ENCODE measurements at regions not wholly inside any gene's neighbourhood (a gene's known extent, or its start where the extent isn't known, plus 50 kb on each side); places are given as distances from the start of the nearest gene placed in this dataset.

DNA sequence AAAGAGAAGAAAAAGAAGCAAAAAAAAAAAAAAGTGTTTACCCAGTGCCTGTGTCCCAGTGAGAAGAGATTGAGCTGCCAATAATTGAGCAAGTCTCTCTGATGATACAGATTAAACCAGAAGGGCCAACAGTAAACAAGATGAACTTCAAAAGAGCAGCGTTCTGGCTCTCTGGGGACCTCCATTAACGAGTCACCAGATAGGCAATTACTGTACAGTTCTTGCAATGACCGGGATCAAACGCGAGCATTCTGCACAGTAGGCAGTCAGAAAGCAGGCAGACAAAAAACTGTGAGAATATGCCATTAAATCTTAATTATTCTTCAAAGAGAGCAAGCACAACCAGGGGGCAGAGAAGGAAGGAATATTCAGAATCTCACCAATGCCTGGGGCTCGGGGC lies 626.1 kb downstream of the TMEM114 start:
- no peaks in the 10 kb centered on the region for H3K4me1 ChIP-seq (replicated peaks in 1 of 4; ENCODE audit: control insufficient read depth in 3 of 4, insufficient read depth in 4 of 4, low read length in 3 of 4)
- no peak for FAIRE-seq
- TF ChIP-seq GABPA (IDR thresholded peaks at IDR 0.05; ENCODE audit: borderline replicate concordance, insufficient read depth, low read length): no peak
- TF ChIP-seq, protein P1, sequence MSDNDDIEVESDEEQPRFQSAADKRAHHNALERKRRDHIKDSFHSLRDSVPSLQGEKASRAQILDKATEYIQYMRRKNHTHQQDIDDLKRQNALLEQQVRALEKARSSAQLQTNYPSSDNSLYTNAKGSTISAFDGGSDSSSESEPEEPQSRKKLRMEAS (IDR thresholded peaks at IDR 0.05): no peak
- TF ChIP-seq, protein P2, sequence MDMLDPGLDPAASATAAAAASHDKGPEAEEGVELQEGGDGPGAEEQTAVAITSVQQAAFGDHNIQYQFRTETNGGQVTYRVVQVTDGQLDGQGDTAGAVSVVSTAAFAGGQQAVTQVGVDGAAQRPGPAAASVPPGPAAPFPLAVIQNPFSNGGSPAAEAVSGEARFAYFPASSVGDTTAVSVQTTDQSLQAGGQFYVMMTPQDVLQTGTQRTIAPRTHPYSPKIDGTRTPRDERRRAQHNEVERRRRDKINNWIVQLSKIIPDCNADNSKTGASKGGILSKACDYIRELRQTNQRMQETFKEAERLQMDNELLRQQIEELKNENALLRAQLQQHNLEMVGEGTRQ (IDR thresholded peaks at IDR 0.05; ENCODE audit: low read length): no peak
- no peak for TF ChIP-seq NANOG (IDR thresholded peaks at IDR 0.05; ENCODE audit: insufficient read depth, low read depth, low read length, poor library complexity, severe bottlenecking)
- TF ChIP-seq SIRT6 (IDR thresholded peaks at IDR 0.05; ENCODE audit: low read length): no peak
- no peak for TF ChIP-seq JUND (IDR thresholded peaks at IDR 0.05; ENCODE audit: low read length)
- no peak for TF ChIP-seq NRF1 (IDR thresholded peaks at IDR 0.05; ENCODE audit: low read depth, low read length)
- TF ChIP-seq SRF (IDR thresholded peaks at IDR 0.05; ENCODE audit: low read depth, low read length): no peak
- no peak for TF ChIP-seq TAF7 (optimal IDR thresholded peaks at IDR 0.05; ENCODE audit: borderline replicate concordance, low read depth, low read length)
- no peak for TF ChIP-seq RXRA (IDR thresholded peaks at IDR 0.05; ENCODE audit: insufficient read depth, low read depth, low read length)
- TF ChIP-seq CBX5 (IDR thresholded peaks at IDR 0.05; ENCODE audit: low read depth, low read length): no peak
- no peak for TF ChIP-seq SIN3A (conservative IDR thresholded peaks at IDR 0.05 in 1 of 2, IDR thresholded peaks at IDR 0.05 in 1 of 2; ENCODE audit: low read depth in 1 of 2, low read length in 2 of 2)
- TF ChIP-seq SP2 (IDR thresholded peaks at IDR 0.05; ENCODE audit: low read length): no peak

More for the DNA sequence above, 626.1 kb downstream of the TMEM114 start:
- H3K36me3 ChIP-seq (ENCODE audit: control insufficient read depth in 2 of 4, insufficient read depth in 4 of 4, low read length in 3 of 4): no peaks in the 10 kb centered on the region
- H4K91ac ChIP-seq (replicated peaks; ENCODE audit: insufficient read length, low read length): no peak overlapping the region
- H3K14ac ChIP-seq (ENCODE audit: insufficient read length): no peak overlapping the region
- ChIA-PET POLR2A (ENCODE audit: partially characterized antibody) (no interaction called here), CTCF (ENCODE audit: partially characterized antibody) (interaction anchor here (1.2 kb wide), 1 partner anchor 270 kb away, joined by 3 read pairs; no protein-coding TSS in a partner anchor)
- no peak overlapping the region for H3K27ac ChIP-seq (ENCODE audit: low read depth, low read length)
- H3K23me2 ChIP-seq (ENCODE audit: low read depth, low read length): no peaks in the 10 kb centered on the region
- no peaks in the 10 kb centered on the region for H4K20me1 ChIP-seq (replicated peaks in 1 of 2; ENCODE audit: control insufficient read depth in 1 of 2, insufficient read depth in 2 of 2, low read length in 2 of 2)
- no peak overlapping the region for H2BK12ac ChIP-seq (ENCODE audit: low read depth, low read length)
- whole genome bisulfite sequencing, 2 experiments (ENCODE audit: extremely low coverage in 1 of 2, insufficient coverage in 1 of 2, insufficient read length in 1 of 2, insufficient replicate concordance in 2 of 2, low coverage in 1 of 2, low lambda C conversion rate in 2 of 2, missing lambda C conversion rate in 1 of 2): 97% methylated on average over 6 of the region's 6 CpGs; no CpG with 5 or more reads in 1 of the 2 experiments
- no peak overlapping the region for H3K56ac ChIP-seq (replicated peaks; ENCODE audit: insufficient read length, low read depth, low read length)
- H3K18ac ChIP-seq (ENCODE audit: extremely low read depth, low read length): no peak overlapping the region
- H3K23ac ChIP-seq (ENCODE audit: insufficient read length): no peak overlapping the region
- no peak overlapping the region for H2BK20ac ChIP-seq (ENCODE audit: low read length)
- DNase-seq (ENCODE audit: low read depth in 1 of 2, low spot score in 2 of 2): no peak
- H3K9ac ChIP-seq (replicated peaks in 1 of 4; ENCODE audit: extremely low read depth in 1 of 4, low read depth in 3 of 4, low read length in 3 of 4): no peak overlapping the region
- no peak overlapping the region for H2AFZ ChIP-seq (ENCODE audit: low read length)
- H3K27me3 ChIP-seq (replicated peaks in 1 of 4; ENCODE audit: control insufficient read depth in 3 of 4, extremely low read depth in 1 of 4, insufficient read depth in 3 of 4, low read length in 3 of 4): no peaks in the 10 kb centered on the region
- no peaks in the 10 kb centered on the region for H3K9me3 ChIP-seq (ENCODE audit: insufficient read depth in 2 of 2, low read depth in 1 of 2, low read length in 1 of 2)
- H2AK5ac ChIP-seq (ENCODE audit: low read depth, low read length): no peak overlapping the region
- no peak overlapping the region for H3K4me2 ChIP-seq (ENCODE audit: insufficient read depth in 1 of 2, low read depth in 2 of 2, low read length in 2 of 2)
- H4K5ac ChIP-seq (ENCODE audit: insufficient read length, low read depth, low read length): no peak overlapping the region
- H3K79me1 ChIP-seq (ENCODE audit: low read depth, low read length): no peaks in the 10 kb centered on the region
- H3K4ac ChIP-seq (replicated peaks; ENCODE audit: insufficient read length, low read depth, low read length): no peak overlapping the region
- H2BK15ac ChIP-seq (ENCODE audit: low read length): no peak overlapping the region
- H3K79me2 ChIP-seq (ENCODE audit: control insufficient read depth in 1 of 2, insufficient read depth in 2 of 2, low read length in 2 of 2): no peaks in the 10 kb centered on the region
- no peak overlapping the region for H2BK120ac ChIP-seq (replicated peaks; ENCODE audit: low read depth, low read length)
- H4K8ac ChIP-seq (ENCODE audit: extremely low read depth, insufficient read depth, low read length): no peak overlapping the region
- no peak overlapping the region for H3K4me3 ChIP-seq (ENCODE audit: extremely low read depth in 1 of 4, insufficient read depth in 2 of 4, low read depth in 3 of 4, low read length in 4 of 4)
- H2BK5ac ChIP-seq (ENCODE audit: low read depth, low read length): no peak overlapping the region
